ENCODE measurements at regions not wholly inside any gene's neighbourhood (a gene's known extent, or its start where the extent isn't known, plus 50 kb on each side); places are given as distances from the start of the nearest gene placed in this dataset.

DNA sequence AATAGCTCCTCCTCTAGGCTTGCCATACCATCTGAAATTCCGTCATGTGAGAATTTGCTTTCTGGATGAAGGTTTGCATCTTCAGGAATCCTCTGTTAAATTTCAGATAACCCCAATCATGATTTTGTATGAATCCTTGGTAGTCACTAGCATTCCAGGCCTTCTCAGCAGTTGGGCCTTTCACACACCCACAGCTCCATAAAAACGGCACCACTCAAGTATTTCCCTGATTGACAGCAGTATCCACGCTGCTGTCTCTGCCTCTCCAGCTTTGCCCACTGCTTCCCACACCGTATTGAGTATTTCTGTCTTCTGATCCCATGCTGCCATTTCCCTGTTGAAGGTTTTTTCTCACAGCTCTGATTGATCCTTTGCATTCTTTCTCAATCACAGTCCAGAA, 208.7 kb upstream of the NCAM1 start:
- ATAC-seq (ENCODE audit: low read depth) = no peak
- TF ChIP-seq, protein P1, sequence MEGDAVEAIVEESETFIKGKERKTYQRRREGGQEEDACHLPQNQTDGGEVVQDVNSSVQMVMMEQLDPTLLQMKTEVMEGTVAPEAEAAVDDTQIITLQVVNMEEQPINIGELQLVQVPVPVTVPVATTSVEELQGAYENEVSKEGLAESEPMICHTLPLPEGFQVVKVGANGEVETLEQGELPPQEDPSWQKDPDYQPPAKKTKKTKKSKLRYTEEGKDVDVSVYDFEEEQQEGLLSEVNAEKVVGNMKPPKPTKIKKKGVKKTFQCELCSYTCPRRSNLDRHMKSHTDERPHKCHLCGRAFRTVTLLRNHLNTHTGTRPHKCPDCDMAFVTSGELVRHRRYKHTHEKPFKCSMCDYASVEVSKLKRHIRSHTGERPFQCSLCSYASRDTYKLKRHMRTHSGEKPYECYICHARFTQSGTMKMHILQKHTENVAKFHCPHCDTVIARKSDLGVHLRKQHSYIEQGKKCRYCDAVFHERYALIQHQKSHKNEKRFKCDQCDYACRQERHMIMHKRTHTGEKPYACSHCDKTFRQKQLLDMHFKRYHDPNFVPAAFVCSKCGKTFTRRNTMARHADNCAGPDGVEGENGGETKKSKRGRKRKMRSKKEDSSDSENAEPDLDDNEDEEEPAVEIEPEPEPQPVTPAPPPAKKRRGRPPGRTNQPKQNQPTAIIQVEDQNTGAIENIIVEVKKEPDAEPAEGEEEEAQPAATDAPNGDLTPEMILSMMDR (IDR thresholded peaks at IDR 0.05) = no peak
- no peak overlapping the region for H3K4me3 Mint-ChIP-seq
- H3K27me3 Mint-ChIP-seq = peaks cover 2% of the 10 kb centered on the region
- H3K9me3 Mint-ChIP-seq = no peaks in the 10 kb centered on the region
- ChIA-PET CTCF (no interaction called here), POLR2A (no interaction called here)
- H3K27ac Mint-ChIP-seq = no peak overlapping the region
- intact Hi-C loops (cut with micrococcal nuclease) = no loop called here
- no peak for DNase-seq
- H3K4me1 Mint-ChIP-seq = no peaks in the 10 kb centered on the region
- H3K36me3 Mint-ChIP-seq (ENCODE audit: low read depth) = no peaks in the 10 kb centered on the region

DNA sequence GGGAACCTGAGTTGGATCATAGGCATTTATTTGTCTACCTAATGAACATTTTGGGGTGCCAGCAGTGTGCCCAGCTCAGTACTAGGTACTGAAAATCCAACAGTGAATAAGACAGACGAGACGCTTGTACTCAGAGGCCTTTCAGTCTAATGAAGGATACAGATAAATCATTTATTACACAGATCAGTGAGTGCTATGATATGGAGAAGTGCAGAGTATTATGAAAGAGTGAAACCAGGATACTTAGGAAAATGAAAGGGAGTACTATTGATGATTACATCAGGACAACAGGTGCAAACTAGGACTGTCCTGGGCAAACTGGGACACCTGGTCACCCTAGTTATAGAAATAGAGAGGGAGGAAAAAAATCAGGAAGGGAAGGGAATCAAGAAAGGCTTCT, 207.5 kb upstream of the NCAM1 start:
- H3K27ac Mint-ChIP-seq = no peak overlapping the region
- H3K36me3 Mint-ChIP-seq (ENCODE audit: low read depth) = no peaks in the 10 kb centered on the region
- DNase-seq (no peak), ATAC-seq (ENCODE audit: low read depth) (no peak)
- H3K9me3 Mint-ChIP-seq = no peaks in the 10 kb centered on the region
- H3K4me1 Mint-ChIP-seq = no peaks in the 10 kb centered on the region
- TF ChIP-seq, protein P1 (IDR thresholded peaks at IDR 0.05) = no peak
- intact Hi-C loops (cut with micrococcal nuclease) = no loop called here
- POLR2A ChIA-PET = no interaction called here
- no peak overlapping the region for H3K4me3 Mint-ChIP-seq
- no peaks in the 10 kb centered on the region for H3K27me3 Mint-ChIP-seq
- CTCF ChIA-PET = no interaction called here

DNA sequence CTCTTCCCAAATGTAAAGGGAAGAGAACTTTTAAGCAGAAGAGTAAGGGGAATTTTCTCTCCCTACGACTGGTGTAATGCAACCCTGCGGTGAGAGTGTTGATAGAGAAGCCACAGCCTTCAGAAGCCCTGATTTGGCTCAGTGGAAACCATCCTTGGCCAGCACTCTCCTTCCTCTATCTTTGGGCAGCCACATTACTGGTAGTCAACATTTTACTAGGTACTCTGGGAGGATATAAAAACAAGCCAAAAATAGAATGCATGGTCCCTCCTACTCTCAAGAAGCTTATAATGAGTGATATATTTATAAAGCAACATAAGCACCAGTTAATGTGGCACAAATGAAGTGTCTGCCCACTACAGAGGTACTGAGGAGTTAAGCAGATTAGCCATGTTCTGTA, 201.8 kb upstream of the NCAM1 start:
- intact Hi-C loops (cut with micrococcal nuclease) = no loop called here
- no peaks in the 10 kb centered on the region for H3K9me3 Mint-ChIP-seq
- no peak overlapping the region for H3K27ac Mint-ChIP-seq
- H3K4me1 Mint-ChIP-seq = no peaks in the 10 kb centered on the region
- ATAC-seq (ENCODE audit: low read depth) = no peak
- POLR2A ChIA-PET = no interaction called here
- no peak for DNase-seq
- CTCF ChIA-PET = no interaction called here
- H3K27me3 Mint-ChIP-seq = no peaks in the 10 kb centered on the region
- TF ChIP-seq, protein P1 (IDR thresholded peaks at IDR 0.05) = no peak
- no peak overlapping the region for H3K4me3 Mint-ChIP-seq
- no peaks in the 10 kb centered on the region for H3K36me3 Mint-ChIP-seq (ENCODE audit: low read depth)

DNA sequence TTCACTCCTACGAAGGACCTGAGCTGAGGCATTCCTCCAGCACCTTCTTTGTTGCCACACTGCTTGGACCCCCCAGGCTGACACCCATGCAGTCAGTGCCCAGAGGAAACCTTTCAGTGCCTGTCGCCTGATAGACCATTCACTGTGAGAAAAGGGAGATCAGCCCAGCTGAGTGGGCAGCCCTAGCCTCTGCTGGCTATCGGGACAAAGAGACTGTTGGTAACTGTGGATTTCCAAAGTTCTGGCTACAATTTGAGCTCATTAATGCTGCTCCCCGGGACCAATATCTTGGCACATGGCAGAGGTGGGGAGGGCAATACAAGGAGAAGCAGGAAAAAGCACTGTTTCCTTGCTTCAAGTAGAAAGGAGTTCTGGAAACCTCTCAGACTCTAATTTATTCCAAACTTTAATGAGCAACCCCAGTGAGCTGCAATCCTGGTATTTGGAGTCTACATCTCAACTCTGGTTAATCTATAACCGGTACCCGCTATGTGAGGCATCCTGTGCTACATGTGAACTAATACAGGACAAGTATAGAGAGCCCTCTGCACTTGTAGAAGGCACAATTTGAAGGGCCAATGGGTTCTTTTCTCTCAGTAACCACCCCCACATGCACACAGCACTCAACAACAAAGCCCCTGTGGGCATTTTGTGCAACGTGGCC, 200.7 kb upstream of the NCAM1 start:
- H3K9me3 Mint-ChIP-seq = no peaks in the 10 kb centered on the region
- H3K4me1 Mint-ChIP-seq = no peaks in the 10 kb centered on the region
- TF ChIP-seq, protein P1 (IDR thresholded peaks at IDR 0.05) = no peak
- DNase-seq (no peak), ATAC-seq (ENCODE audit: low read depth) (no peak)
- ChIA-PET POLR2A (no interaction called here), CTCF (no interaction called here)
- no peak overlapping the region for H3K4me3 Mint-ChIP-seq
- no peak overlapping the region for H3K27ac Mint-ChIP-seq
- H3K27me3 Mint-ChIP-seq = no peaks in the 10 kb centered on the region
- H3K36me3 Mint-ChIP-seq (ENCODE audit: low read depth) = no peaks in the 10 kb centered on the region
- intact Hi-C loops (cut with micrococcal nuclease) = no loop called here

DNA sequence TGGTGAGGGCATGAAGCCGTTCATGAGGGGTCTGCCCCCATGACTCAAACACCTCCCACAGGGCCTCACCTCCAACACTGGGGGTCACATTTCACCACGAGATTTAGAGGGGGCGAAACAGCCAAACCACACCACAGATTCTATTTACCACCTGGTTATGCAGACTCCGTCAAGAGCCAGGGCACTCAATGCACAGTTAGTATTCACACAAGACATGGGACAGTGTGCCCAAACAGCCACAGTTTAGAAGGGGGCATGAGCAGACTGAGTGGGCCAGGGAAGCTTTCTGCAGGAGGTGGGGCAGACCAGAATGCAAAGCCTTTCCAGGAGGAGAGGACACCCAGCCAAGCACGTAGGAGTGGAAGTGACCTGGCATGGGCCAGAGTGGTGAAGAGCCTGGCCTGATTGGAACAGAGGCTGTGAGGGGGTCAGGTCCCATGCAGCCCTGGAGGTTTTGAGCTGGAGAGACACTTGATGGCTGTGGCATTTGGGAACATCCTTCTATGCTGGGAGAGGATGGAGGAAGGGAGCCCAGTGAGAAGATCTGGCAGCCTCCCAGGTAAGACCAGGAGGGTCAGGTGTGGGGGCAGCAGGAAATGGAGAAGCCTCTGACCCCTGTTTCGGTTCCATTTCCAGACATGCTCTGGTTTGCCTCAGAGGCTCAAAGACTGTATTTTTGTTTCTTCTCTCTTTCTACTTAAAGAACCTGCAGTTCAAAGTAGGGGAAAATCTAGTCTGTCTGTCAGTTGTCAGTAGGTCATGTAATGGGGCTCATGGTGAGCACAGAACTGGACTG, 199.1 kb upstream of the NCAM1 start:
- Mint-ChIP-seq H3K36me3 (ENCODE audit: low read depth) (no peaks in the 10 kb centered on the region), H3K9me3 (no peaks in the 10 kb centered on the region), H3K27me3 (no peaks in the 10 kb centered on the region), H3K4me1 (no peaks in the 10 kb centered on the region), H3K27ac (no peak overlapping the region), H3K4me3 (no peak overlapping the region)
- ChIA-PET CTCF (no interaction called here), POLR2A (no interaction called here)
- ATAC-seq (ENCODE audit: low read depth) (no peak), DNase-seq (no peak)
- TF ChIP-seq, protein P1 (IDR thresholded peaks at IDR 0.05) = no peak
- intact Hi-C loops (cut with micrococcal nuclease) = no loop called here

Measured in activated B cell treated with CpG ODN at 0.5 μM for 24 hours (primary cell).